AG04450 (cell line): ENCODE measurements at regions not wholly inside any gene's neighbourhood (a gene's known extent, or its start where the extent isn't known, plus 50 kb on each side); places are given as distances from the start of the nearest gene placed in this dataset.

Experiments used
- CTCF ChIA-PET: fragments of 300-600, 350-600 bp; formaldehyde crosslinking; extraction: SDS; loops from one replicate; lab custom pipeline; 2022; ENCODE audit warnings: antibody characterized with exemption, inconsistent platforms; lab: Charles Lee
- POLR2A ChIA-PET: fragments of 350-600 bp; formaldehyde crosslinking; extraction: SDS; loops from one replicate; lab custom pipeline; 2021; ENCODE audit warnings: antibody characterized with exemption, inconsistent platforms; lab: Yijun Ruan, JAX
- DNase-seq: peaks from one replicate; pipeline ENCODE4 v3.0.0-alpha.2; 2011; ENCODE audit warnings: low read depth, low spot score
- H3K27ac ChIP-seq: one replicate; pipeline ENCODE4 v1.5.1; 2012; ENCODE audit warnings: low read depth, low read length, control low read depth
- H3K27me3 ChIP-seq: one replicate; pipeline ENCODE4 v1.6.0; 2012; ENCODE audit warnings: low read length; ENCODE audit not compliant: control insufficient read depth, insufficient read depth
- H3K4me3 ChIP-seq: 2 replicates; pipeline ENCODE4 v1.5.1; 2011; ENCODE audit warnings: mild to moderate bottlenecking, low read depth, low read length, control low read depth
- H3K9me3 ChIP-seq: 2 replicates; pipeline ENCODE4 v1.5.1; 2012; ENCODE audit warnings: low read length; ENCODE audit not compliant: control insufficient read depth, insufficient read depth
- CTCF ChIP-seq: IDR thresholded peaks from 2 replicates; pipeline ENCODE4 v1.5.1; 2011; ENCODE audit warnings: low read depth, low read length, control low read depth, inconsistent platforms

DNA sequence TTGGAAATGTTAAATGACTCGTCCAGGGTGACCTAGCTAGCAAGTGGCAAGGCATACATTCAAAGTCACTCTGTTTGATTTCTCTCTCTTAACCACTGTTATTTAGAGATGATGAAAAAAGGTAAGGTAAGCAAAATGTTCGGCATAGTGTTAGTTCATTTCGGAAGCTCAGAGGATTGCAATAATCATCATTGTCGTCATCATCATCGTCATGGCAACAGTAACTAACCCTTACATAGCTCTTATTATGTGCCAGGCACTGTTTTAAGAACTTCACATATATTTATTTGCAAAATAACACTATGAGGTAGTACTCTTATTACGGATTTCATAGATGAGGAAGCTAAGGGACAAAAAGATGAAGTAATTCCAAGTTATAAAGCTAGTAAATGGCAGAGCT is 292.7 kb upstream of the CXCR4 start:
- no peak overlapping the region for H3K27ac ChIP-seq
- no peak for DNase-seq
- ChIA-PET CTCF (interaction anchor here (0.9 to 1.1 kb wide), 2 partner anchors 12 to 497 kb away, joined by 4 read pairs; no protein-coding TSS in a partner anchor), POLR2A (no interaction called here)
- TF ChIP-seq CTCF, result no peak
- H3K9me3 ChIP-seq, result no peaks in the 10 kb centered on the region
- no peaks in the 10 kb centered on the region for H3K27me3 ChIP-seq
- no peak overlapping the region for H3K4me3 ChIP-seq

DNA sequence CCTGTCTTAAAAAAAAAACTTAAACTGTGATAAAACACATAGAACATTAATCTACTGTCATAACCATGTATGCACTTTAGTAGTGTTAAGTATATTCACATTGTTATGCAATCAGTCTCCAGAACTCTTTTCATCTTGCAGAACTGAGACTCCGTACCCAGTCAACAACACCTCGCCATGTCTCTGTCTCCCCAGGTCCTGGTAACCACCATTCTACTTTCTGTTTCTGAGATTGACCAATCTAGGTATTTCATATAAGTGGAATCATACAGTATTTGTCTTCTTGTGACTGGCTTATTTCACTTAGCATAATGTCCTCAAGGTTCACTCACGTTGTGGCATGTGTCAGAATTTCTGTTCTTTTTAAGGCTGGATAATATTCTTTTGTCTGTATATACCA is 290.8 kb upstream of the CXCR4 start:
- CTCF ChIA-PET, result no interaction called here
- Histone ChIP-seq H3K27me3 (no peaks in the 10 kb centered on the region), H3K4me3 (no peak overlapping the region), H3K9me3 (no peaks in the 10 kb centered on the region), H3K27ac (no peak overlapping the region)
- no peak for DNase-seq
- POLR2A ChIA-PET, result no interaction called here
- no peak for TF ChIP-seq CTCF

GRCh38 chr2:136407952-136408318 is 290.0 kb upstream of the CXCR4 start:
- H3K9me3 ChIP-seq, result no peaks in the 10 kb centered on the region
- no peaks in the 10 kb centered on the region for H3K27me3 ChIP-seq
- DNase-seq, result no peak
- H3K4me3 ChIP-seq, result no peak overlapping the region
- POLR2A ChIA-PET, result no interaction called here
- CTCF ChIA-PET, result no interaction called here
- no peak for TF ChIP-seq CTCF
- no peak overlapping the region for H3K27ac ChIP-seq

DNA sequence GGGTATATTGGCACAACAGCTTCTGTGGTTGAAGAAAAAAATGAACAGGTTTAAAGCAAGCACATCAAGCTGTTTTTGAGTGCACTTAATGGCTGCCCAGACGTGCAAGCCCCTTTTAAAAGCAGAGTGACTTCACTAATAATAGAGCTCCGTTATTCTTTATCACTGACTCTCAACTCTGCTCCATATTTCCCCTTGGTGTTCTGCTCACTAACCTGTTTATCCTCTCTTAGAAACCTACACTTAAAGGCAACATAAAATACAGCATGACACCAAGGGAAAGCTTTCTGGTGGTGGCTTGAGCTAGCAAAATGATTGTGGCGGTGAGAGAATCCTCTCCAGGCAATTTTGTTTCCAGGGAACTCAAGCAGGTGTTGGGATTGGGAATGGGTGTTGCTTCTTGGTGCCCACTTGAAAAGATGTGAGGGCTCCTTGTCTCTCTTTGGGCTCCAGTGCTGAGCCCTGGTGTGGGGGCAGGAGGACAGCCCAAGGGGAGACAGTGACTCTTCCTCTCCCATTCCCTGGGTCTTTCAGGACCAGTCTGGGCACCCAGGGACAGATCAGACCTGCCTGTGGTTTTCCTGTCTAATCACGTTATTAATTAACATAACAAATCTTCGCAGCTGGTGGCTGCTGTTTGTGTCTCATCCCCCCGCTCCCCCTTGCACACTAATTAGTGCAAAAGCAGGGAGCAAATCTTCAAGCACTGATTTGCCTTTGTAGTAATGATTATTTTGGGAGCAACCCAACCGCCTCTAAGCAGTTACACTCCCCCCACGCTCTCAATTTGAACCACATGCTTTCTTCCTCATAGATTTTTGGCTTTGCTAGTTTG is 289.4 kb upstream of the CXCR4 start:
- DNase-seq, result no peak
- ChIA-PET CTCF (interaction anchor here (1.5 kb wide), 1 partner anchor 493 kb away, joined by 3 read pairs; no protein-coding TSS in a partner anchor), POLR2A (no interaction called here)
- no peaks in the 10 kb centered on the region for H3K27me3 ChIP-seq
- H3K9me3 ChIP-seq, result no peaks in the 10 kb centered on the region
- no peak for TF ChIP-seq CTCF
- H3K4me3 ChIP-seq, result no peak overlapping the region
- H3K27ac ChIP-seq, result no peak overlapping the region

- Histone ChIP-seq H3K4me3 (no peak overlapping the region), H3K9me3 (no peaks in the 10 kb centered on the region), H3K27me3 (no peaks in the 10 kb centered on the region), H3K27ac (no peak overlapping the region)
- ChIA-PET POLR2A (no interaction called here), CTCF (no interaction called here)
- no peak for TF ChIP-seq CTCF
- no peak for DNase-seq
Measured at GRCh38 chr2:136404925-136405324, 287.0 kb upstream of the CXCR4 start.
